ENCODE measurements at regions not wholly inside any gene's neighbourhood (a gene's known extent, or its start where the extent isn't known, plus 50 kb on each side); places are given as distances from the start of the nearest gene placed in this dataset.
"Not testable (repeated sequence)": the region's sequence is repeated elsewhere in the genome, so short reads cannot be mapped to it uniquely, and the experiment has no call there.

- no peak for DNase-seq
Observed at GRCh38 chr2:129829588-129829987, 149.9 kb upstream of the RAB6C start.

GRCh38 chr2:129831018-129831417 is 148.4 kb upstream of the RAB6C start:
- no peak for DNase-seq

- not testable (repeated sequence) for DNase-seq
Observed at GRCh38 chr2:129833465-129833864, 146.0 kb upstream of the RAB6C start.

- DNase-seq, result no peak
Observed at GRCh38 chr2:129847043-129847442, 132.4 kb upstream of the RAB6C start.

- DNase-seq, result peak; percentile 67 to 68
Observed at GRCh38 chr2:129849559-129850160, 129.8 kb upstream of the RAB6C start.

- DNase-seq, result no peak
Observed at GRCh38 chr2:129857200-129857599, 122.3 kb upstream of the RAB6C start.

- DNase-seq, result no peak
Observed at GRCh38 chr2:129859175-129859574, 120.3 kb upstream of the RAB6C start.

GRCh38 chr2:129860088-129860487 is 119.4 kb upstream of the RAB6C start:
- DNase-seq, result no peak

- no peak for DNase-seq
Observed at GRCh38 chr2:129861666-129862288, 117.7 kb upstream of the RAB6C start.

- no peak for DNase-seq
Observed at GRCh38 chr2:129862668-129863067, 116.8 kb upstream of the RAB6C start.

GRCh38 chr2:129863350-129863749 is 116.1 kb upstream of the RAB6C start:
- no peak for DNase-seq

GRCh38 chr2:129864719-129865118 is 114.7 kb upstream of the RAB6C start:
- no peak for DNase-seq

- no peak for DNase-seq
Observed at GRCh38 chr2:129865976-129866375, 113.5 kb upstream of the RAB6C start.

- DNase-seq, result no peak
Observed at GRCh38 chr2:129866391-129866790, 113.1 kb upstream of the RAB6C start.

- no peak for DNase-seq
Observed at GRCh38 chr2:129868151-129868550, 111.3 kb upstream of the RAB6C start.

- DNase-seq, result no peak
Observed at GRCh38 chr2:129870685-129871241, 108.7 kb upstream of the RAB6C start.

GRCh38 chr2:129872446-129872845 is 107.0 kb upstream of the RAB6C start:
- DNase-seq, result no peak

GRCh38 chr2:129876541-129876940 is 102.9 kb upstream of the RAB6C start:
- DNase-seq, result no peak

- peak; percentile 34 to 55 for DNase-seq
Observed at GRCh38 chr2:129877289-129877741, 102.2 kb upstream of the RAB6C start.

GRCh38 chr2:129877795-129878775 is 101.4 kb upstream of the RAB6C start:
- peak; percentile 10 to 11 for DNase-seq

- no peak for DNase-seq
Observed at GRCh38 chr2:129879614-129880180, 99.8 kb upstream of the RAB6C start.

GRCh38 chr2:129880309-129880708 is 99.2 kb upstream of the RAB6C start:
- no peak for DNase-seq

GRCh38 chr2:129880971-129881370 is 98.5 kb upstream of the RAB6C start:
- DNase-seq, result no peak

Data from AML-193 (cell line).